ENCODE measurements at regions not wholly inside any gene's neighbourhood (a gene's known extent, or its start where the extent isn't known, plus 50 kb on each side); places are given as distances from the start of the nearest gene placed in this dataset.

- H3K4me1 Mint-ChIP-seq = no peaks in the 10 kb centered on the region
- no peak for TF ChIP-seq CTCF (IDR thresholded peaks at IDR 0.05)
- peaks cover 7% of the 10 kb centered on the region for H3K27me3 Mint-ChIP-seq (ENCODE audit: low read depth, poor library complexity)
- no peaks in the 10 kb centered on the region for H3K9me3 Mint-ChIP-seq
- H3K4me3 Mint-ChIP-seq = no peak overlapping the region
- no peak for DNase-seq
- peak overlapping the region; percentile 9 for H3K27ac Mint-ChIP-seq
- no peaks in the 10 kb centered on the region for H3K36me3 Mint-ChIP-seq (ENCODE audit: low read depth)
Observed at GRCh38 chr21:27078915-27079314, 112.0 kb upstream of the ADAMTS5 start.

- no peak for DNase-seq
- H3K4me1 Mint-ChIP-seq = no peaks in the 10 kb centered on the region
- no peak for TF ChIP-seq CTCF (IDR thresholded peaks at IDR 0.05)
Observed at GRCh38 chr21:27077501-27077900, 110.6 kb upstream of the ADAMTS5 start.

GRCh38 chr21:27076025-27076424 lies 109.1 kb upstream of the ADAMTS5 start:
- Mint-ChIP-seq H3K27ac (no peak overlapping the region), H3K4me1 (peaks cover 10% of the 10 kb centered on the region), H3K4me3 (no peak overlapping the region), H3K9me3 (no peaks in the 10 kb centered on the region), H3K36me3 (ENCODE audit: low read depth) (no peaks in the 10 kb centered on the region), H3K27me3 (ENCODE audit: low read depth, poor library complexity) (peaks cover 7% of the 10 kb centered on the region)
- no peak for DNase-seq
- TF ChIP-seq CTCF (IDR thresholded peaks at IDR 0.05) = no peak

More at GRCh38 chr21:27077501-27077900, 110.6 kb upstream of the ADAMTS5 start:
- Mint-ChIP-seq H3K36me3 (ENCODE audit: low read depth) (no peaks in the 10 kb centered on the region), H3K27ac (no peak overlapping the region), H3K27me3 (ENCODE audit: low read depth, poor library complexity) (peaks cover 7% of the 10 kb centered on the region), H3K4me3 (no peak overlapping the region), H3K9me3 (no peaks in the 10 kb centered on the region)

- Mint-ChIP-seq H3K36me3 (ENCODE audit: low read depth) (no peaks in the 10 kb centered on the region), H3K9me3 (no peaks in the 10 kb centered on the region), H3K27me3 (ENCODE audit: low read depth, poor library complexity) (peaks cover 4% of the 10 kb centered on the region), H3K27ac (no peak overlapping the region), H3K4me3 (no peak overlapping the region), H3K4me1 (peaks cover 17% of the 10 kb centered on the region)
- no peak for DNase-seq
- no peak for TF ChIP-seq CTCF (IDR thresholded peaks at IDR 0.05)
Observed at GRCh38 chr21:27070861-27071670, 104.2 kb upstream of the ADAMTS5 start.

- Mint-ChIP-seq H3K9me3 (peaks cover 7% of the 10 kb centered on the region), H3K4me1 (peaks cover 17% of the 10 kb centered on the region), H3K27ac (no peak overlapping the region), H3K27me3 (ENCODE audit: low read depth, poor library complexity) (peaks cover 4% of the 10 kb centered on the region), H3K36me3 (ENCODE audit: low read depth) (no peaks in the 10 kb centered on the region), H3K4me3 (no peak overlapping the region)
- no peak for DNase-seq
- TF ChIP-seq CTCF (IDR thresholded peaks at IDR 0.05) = no peak
Observed at GRCh38 chr21:27068811-27069210, 101.9 kb upstream of the ADAMTS5 start.

- H3K27me3 Mint-ChIP-seq (ENCODE audit: low read depth, poor library complexity) = peaks cover 4% of the 10 kb centered on the region
- no peak for TF ChIP-seq CTCF (IDR thresholded peaks at IDR 0.05)
- peaks cover 21% of the 10 kb centered on the region for H3K9me3 Mint-ChIP-seq
- H3K36me3 Mint-ChIP-seq (ENCODE audit: low read depth) = peaks cover 5% of the 10 kb centered on the region
- no peak overlapping the region for H3K4me3 Mint-ChIP-seq
- peaks cover 17% of the 10 kb centered on the region for H3K4me1 Mint-ChIP-seq
- no peak for DNase-seq
- no peak overlapping the region for H3K27ac Mint-ChIP-seq
Observed at GRCh38 chr21:27067226-27067625, 100.3 kb upstream of the ADAMTS5 start.

Measured in nephron progenitor cell (in vitro differentiated cells).